ENCODE measurements at regions not wholly inside any gene's neighbourhood (a gene's known extent, or its start where the extent isn't known, plus 50 kb on each side); places are given as distances from the start of the nearest gene placed in this dataset.

GRCh38 chr2:238585836-238586821 lies 159.4 kb downstream of the ASB1 start:
- peak; percentile 31 for DNase-seq

DNA sequence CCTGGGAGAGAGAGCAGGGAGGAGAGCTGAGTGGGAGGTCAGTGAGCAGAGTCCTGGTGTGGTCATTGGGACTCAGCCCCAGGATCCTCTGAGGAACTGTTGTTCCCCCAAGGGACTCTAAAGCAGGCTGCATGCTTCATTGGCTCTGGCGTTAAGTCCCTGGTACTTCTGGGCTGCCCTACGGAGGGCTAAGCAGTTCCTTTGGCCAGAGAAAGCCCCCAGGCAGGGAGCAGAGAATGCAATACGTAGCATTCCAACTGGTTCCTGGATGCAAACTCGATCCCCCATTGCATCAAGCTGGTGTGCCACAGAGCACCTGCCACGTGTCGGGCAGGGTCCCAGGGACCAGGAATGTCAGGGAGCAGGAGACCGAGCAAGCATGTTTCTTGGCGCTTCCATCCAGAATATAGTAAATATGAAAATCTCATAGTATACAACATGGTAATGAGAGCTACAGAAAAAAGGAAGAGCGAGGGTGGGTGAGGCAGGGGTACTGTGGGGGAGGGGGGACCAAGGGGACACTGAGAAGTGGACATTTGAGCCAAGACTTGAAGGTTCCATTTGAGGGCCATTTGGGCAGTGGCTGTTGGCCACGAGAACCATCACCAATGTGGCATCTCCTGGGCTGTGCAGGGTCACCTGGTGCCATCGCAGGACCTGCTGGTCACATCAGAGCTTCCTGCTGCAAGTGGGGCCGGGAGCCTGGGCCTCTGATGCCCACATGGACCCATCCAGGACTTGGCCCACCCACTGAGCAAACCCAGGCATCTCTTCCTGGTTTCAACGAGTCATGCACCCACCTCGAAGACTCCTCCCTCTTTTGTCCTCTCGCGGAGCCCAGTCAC lies 160.4 kb downstream of the ASB1 start:
- DNase-seq = no peak

DNA sequence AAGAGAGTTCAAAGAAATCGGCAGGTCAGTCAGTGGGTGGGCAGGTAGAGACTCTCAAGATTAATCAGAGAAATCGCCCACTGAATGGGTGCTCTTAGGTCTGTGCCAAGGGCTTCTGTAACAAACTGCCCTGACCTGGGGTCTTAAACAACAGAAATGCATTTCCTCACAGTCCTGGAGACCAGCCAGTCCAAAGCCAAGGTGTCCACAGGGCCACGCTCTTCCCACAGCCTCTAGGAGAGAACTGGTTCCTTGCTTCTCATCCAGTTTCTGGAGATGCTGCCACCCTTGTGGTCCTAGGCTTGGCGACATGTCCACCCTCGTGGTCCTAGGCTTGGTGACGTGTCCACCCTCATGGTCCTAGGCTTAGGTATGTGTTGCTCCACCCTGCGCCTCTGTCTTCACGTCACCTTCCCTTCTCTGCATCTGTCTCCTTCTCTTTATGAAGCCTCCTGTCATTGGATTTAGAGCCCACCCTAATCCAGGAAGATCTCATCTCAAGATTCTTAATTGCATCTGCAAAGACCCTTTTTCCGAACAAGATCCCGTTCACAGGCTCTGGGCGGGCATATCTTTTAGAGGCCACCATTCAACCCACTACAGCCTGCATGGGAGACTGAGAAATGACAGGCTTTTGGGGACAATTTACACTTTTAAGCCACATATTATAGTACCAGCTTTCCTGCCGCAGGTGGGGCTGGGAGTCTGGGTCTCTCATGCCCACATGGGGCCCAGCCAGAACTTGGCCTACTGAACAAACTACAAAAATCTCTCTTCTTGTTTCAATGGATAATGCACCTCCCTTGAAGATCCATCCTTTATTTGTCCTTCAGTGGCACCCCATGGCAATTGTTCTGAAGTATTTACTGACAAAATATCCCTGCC lies 161.3 kb downstream of the ASB1 start:
- DNase-seq = no peak

DNA sequence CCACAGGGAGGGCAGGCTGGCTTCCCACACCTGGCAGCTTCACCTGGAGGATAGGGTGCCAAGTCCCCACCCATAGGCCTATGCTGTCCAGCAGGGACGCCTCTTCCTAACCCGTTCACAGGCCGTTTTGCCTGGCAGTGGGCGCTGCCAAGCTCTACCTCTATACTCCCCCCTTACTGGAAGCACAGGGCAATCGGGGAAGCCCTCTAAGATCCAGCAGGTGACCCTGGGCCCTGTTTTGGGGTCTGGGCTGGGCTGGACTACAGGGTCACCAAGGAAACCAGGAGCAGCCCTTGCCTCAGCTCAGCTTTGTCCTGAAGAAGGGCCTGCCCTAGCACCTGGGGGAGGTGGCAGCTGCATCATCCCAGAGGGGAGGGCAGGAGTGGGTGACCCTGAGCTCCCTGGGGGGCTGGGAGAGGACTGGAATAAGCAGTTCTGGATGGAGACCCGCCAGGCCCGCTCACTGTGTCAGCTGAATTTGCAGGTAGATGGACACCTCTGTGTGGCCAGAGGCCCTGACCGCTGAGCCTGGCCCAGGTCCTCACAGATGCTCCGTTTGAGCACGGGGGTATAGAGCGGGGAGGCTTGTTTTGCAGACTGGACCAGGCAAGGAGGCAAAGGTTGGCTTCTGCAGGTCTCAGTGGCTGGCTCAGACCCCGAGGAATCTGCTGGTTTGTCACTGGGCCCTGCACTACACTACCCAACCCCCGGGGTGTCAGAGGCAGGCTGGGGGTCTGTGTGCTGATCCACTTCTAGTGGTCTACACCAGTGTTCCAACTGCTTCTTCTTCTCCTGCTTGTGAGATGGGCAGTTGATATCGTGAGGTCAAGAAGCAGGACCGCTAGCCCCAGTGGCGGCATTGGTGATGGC lies 163.1 kb downstream of the ASB1 start:
- no peak for DNase-seq

DNA sequence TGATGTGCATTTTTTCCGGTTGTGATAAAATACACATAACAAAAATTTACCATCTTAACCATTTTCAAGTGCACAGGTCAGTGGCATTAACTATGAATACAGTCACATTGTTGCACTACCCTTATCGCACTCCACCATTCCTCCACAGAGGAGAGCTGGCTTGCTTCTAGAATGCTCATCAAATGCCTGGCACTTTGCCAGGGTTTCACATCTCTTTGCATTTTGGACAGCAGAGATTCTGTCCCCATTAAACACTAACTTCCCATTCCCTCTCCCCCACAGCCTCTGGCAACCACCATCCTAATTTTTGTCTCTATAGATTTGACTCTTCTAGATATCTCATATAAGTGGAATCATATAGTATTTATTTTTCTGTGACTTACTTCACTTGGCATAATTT lies 165.0 kb downstream of the ASB1 start:
- no peak for DNase-seq

GRCh38 chr2:238593236-238593635 lies 166.5 kb downstream of the ASB1 start:
- DNase-seq = no peak

- DNase-seq = no peak
Measured at GRCh38 chr2:238593678-238594077, 167.0 kb downstream of the ASB1 start.

- DNase-seq = no peak
Measured at GRCh38 chr2:238594796-238595749, 168.3 kb downstream of the ASB1 start.

DNA sequence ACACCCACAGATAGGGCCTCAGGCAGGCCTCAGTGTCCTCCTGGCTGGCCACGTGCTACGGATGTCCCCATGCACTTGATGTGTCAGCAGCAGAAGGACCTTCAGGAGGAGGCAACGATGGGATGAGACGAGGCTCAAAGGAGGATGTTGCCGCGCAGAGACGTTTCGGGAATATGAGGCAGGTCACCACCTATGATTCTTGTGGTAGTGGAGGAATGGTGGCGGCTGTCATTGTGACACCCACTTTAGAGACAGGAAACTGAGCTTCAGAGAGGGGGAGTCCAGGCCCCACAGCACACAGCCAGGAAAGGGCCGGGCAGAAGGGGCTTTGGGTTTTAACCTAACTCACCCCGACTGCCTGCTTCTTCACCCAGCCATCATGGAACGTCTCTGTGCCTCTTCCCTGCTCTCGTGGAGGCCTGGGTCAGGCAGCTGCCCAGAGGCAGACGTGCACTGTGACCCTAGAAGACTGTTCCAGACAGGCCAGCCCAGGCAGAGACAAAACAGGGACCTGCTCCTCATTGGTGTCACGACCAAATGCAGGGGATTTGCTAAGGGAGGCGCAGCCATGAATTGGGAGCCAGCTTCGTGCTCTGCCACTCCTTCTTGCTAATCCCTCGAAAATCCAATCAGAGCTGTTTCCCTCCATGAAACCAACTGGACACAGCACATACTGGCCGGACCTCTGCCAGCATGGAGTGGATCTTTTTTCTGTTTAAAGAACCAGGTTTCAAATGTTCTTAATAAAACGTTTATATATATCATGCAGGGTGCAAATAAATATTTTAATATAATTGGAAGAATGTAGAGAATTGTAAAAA lies 169.2 kb downstream of the ASB1 start:
- DNase-seq = no peak

DNA sequence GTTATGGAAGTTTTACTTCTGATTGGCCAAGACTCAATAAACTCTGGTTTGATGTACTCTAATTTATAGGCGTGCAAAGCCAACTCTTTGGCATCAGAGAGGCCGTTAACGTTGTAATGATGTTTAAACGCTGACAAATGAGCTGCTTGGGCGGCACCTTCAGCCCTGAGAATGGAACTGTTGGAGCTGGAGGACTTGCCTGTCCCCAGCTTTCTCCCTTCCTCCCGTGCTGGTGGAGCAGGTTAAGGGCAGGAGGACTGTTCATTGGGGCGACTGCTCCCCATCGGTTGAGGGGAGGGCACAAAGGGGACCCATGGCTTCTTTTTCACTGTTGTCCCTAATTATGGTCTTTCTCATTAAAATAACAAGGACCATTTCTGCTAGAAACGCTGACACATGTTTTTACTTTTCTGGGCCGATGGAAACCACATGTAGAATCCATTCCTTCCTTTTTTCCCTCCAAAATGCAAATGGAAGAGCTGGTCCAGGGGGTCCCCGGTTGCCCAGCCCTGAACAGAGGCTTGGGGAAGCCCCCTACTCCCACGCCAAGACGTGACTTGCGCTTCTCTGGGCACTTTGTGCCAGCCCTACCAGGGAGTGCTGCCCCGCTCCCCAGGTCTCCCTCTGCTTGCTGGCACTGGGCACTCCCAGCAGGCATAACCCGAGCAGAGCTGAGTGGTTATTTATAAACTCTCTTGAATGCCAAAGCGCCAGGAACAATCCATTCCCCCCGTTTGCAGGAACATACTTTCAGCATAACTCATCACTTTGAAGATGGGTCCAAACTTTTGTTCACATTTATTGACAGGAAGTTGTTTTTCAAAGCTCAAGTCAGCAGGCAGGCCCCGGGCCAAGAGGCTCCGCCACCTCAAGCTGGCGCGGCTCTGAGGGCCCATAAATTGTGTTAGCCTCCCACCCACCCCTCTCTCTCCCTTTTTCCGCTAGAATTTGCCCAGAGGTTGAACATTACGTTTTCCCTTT lies 170.1 kb downstream of the ASB1 start:
- no peak for DNase-seq

GRCh38 chr2:238597638-238598528 lies 171.2 kb downstream of the ASB1 start:
- no peak for DNase-seq

GRCh38 chr2:238598802-238599530 lies 172.2 kb downstream of the ASB1 start:
- DNase-seq = no peak

DNA sequence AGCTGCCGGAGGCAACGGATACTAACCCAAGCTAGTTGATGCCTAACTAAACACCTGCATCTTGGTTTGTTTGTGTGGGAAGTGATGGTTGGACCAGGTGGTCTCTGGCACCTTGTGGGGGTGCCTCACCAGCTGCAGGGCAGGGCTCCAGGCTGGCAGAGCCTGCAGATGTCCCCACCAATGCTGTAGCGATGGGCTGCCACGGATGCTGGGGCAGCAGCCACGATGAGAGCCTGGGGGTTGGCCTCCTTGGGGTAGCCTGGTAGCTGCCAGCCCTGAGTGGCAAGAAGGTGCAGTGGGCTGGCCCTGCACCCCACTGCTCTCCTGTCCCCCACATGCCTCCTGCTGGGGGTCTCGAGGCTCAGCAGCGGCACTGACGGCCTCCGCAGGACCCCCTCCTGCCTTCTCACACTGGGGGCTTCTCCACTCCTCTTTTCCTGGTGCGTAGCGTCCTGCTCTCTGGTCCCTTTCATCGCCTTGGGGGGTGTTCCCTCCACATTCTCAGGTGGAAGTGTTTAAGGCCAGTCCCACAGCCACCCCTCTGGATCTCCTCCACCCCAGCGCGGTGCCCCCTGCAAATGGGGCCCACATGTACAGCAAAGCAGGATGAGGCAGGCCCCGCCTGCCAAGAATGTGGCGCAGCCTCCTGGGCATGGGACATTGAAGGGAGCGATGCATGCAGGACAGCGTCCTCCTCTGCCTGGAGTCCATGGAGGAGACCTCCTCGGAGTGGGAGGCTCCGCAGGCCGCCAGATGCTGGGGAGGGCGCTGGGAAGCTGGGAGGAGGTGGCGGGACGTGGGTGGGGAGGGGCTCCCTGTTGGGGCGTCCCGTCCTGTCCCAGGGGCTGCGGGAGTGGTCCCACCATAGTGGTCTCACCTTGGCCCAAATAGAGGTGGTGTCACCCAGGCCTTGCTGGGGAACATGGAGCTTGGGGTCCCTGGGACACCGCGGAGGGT lies 173.1 kb downstream of the ASB1 start:
- DNase-seq = no peak

DNA sequence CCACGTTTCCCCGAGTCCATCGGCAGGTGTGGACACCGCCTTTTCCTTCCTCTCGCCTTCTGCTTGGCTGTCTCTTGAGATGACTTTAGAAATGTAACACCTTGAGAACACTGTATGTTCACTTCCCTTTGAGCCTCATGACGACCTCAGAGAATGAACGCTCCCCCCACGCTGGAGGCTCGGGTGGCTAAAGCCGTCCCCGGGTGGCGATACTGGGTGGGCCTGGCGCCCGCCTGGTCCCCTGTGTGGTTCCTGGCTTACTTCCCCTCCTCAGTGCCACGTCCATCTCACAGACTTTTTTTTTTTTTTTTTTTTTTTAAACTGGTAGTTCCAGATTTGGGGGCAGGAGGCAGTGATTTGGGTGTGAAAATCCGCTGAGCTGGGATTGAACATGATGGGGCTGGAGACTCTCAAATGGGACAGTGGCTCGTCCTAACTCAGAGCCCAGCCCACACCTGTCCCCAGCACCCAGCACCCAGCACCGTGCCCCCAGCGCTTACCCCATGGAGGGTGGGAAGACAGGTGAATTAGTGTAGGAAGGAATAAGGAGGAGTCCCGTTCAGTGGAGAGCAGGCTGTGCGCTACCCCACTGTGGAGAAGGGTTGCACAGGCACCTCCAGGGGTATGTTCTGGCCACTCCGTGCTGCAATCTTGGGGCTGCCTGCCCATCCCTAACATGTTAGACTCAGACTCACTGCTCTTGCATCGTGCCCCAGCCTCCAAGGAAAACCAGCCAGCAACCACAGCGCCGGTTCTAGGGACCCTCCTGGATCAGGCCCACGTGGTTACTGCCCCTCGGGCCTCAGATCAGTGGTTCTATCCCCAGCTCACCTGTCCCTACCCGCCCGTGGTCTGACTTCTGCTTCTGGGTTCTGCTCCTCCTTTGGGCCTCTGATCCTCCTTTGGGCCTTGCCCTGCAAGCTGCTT lies 174.0 kb downstream of the ASB1 start:
- DNase-seq = no peak
